ENCODE measurements at regions not wholly inside any gene's neighbourhood (a gene's known extent, or its start where the extent isn't known, plus 50 kb on each side); places are given as distances from the start of the nearest gene placed in this dataset.
A peak's percentile ranks its signal among the peaks of the same experiment; 100 is the strongest.

- Histone ChIP-seq H3K9me3 (no peaks in the 10 kb centered on the region), H3K4me3 (no peak overlapping the region), H3K4me1 (no peaks in the 10 kb centered on the region), H3K27ac (no peak overlapping the region), H3K36me3 (no peaks in the 10 kb centered on the region), H3K27me3 (peaks cover 0 to 47% (median 0%) of the 10 kb centered on the region in 3 donors)
- no peak for TF ChIP-seq POLR2AphosphoS5 (IDR thresholded peaks at IDR 0.05)
- TF ChIP-seq CTCF (IDR thresholded peaks at IDR 0.05), result no peak
- no peak for TF ChIP-seq EP300 (IDR thresholded peaks at IDR 0.05)
- WGBS, 5 donors, result 89 to 100% (median 94%) methylated on average over 2 of the region's 2 CpGs
- intact Hi-C loops (cut with DNase I; ENCODE audit: low total_unique reads), result no loop called here
- DNase-seq, result no peak
Observed at GRCh38 chr22:48481748-48482147, 1345.9 kb downstream of the BRD1 start.

- no peaks in the 10 kb centered on the region for H3K9me3 ChIP-seq
- 85 to 88% (median 86%) methylated on average over 11 of the region's 11 CpGs for WGBS, 5 donors
- TF ChIP-seq POLR2A (IDR thresholded peaks at IDR 0.05), result no peak
- no peak for TF ChIP-seq CTCF (IDR thresholded peaks at IDR 0.05)
- TF ChIP-seq EP300 (IDR thresholded peaks at IDR 0.05), result no peak
- no peak for TF ChIP-seq POLR2AphosphoS5 (IDR thresholded peaks at IDR 0.05)
- no peaks in the 10 kb centered on the region for H3K36me3 ChIP-seq
- no peak overlapping the region for H3K4me3 ChIP-seq
- intact Hi-C loops (cut with DNase I; ENCODE audit: low total_unique reads), result no loop called here
- no peaks in the 10 kb centered on the region for H3K4me1 ChIP-seq
- DNase-seq, result no peak
- H3K27me3 ChIP-seq, result peaks cover 0 to 50% (median 5%) of the 10 kb centered on the region in 3 donors
- H3K27ac ChIP-seq, result no peak overlapping the region
Observed at GRCh38 chr22:48478529-48479265, 1349.0 kb downstream of the BRD1 start.

GRCh38 chr22:48478124-48478523, 1349.5 kb downstream of the BRD1 start:
- no peak overlapping the region for H3K27ac ChIP-seq
- H3K9me3 ChIP-seq, result no peaks in the 10 kb centered on the region
- H3K27me3 ChIP-seq, result peaks cover 0 to 56% (median 5%) of the 10 kb centered on the region in 3 donors

GRCh38 chr22:48477031-48477721, 1350.5 kb downstream of the BRD1 start:
- intact Hi-C loops (cut with DNase I; ENCODE audit: low total_unique reads), result no loop called here
- WGBS, 5 donors, result 78 to 86% (median 83%) methylated on average over 9 to 22 of the region's 22 CpGs
- TF ChIP-seq POLR2AphosphoS5 (IDR thresholded peaks at IDR 0.05) (no peak), CTCF (IDR thresholded peaks at IDR 0.05) (no peak), POLR2A (IDR thresholded peaks at IDR 0.05) (no peak), EP300 (IDR thresholded peaks at IDR 0.05) (no peak)

More at GRCh38 chr22:48478124-48478523, 1349.5 kb downstream of the BRD1 start:
- Histone ChIP-seq H3K36me3 (no peaks in the 10 kb centered on the region), H3K4me1 (no peaks in the 10 kb centered on the region), H3K4me3 (no peak overlapping the region)
- TF ChIP-seq EP300 (IDR thresholded peaks at IDR 0.05) (no peak), POLR2A (IDR thresholded peaks at IDR 0.05) (no peak), CTCF (IDR thresholded peaks at IDR 0.05) (no peak), POLR2AphosphoS5 (IDR thresholded peaks at IDR 0.05) (no peak)
- DNase-seq, result no peak
- WGBS, 5 donors, result 72 to 85% (median 83%) methylated on average over 8 to 11 of the region's 11 CpGs
- intact Hi-C loops (cut with DNase I; ENCODE audit: low total_unique reads), result no loop called here

More at GRCh38 chr22:48477031-48477721, 1350.5 kb downstream of the BRD1 start:
- peaks cover 0 to 63% (median 5%) of the 10 kb centered on the region in 3 donors for H3K27me3 ChIP-seq
- H3K36me3 ChIP-seq, result no peaks in the 10 kb centered on the region
- H3K4me1 ChIP-seq, result no peaks in the 10 kb centered on the region
- no peaks in the 10 kb centered on the region for H3K9me3 ChIP-seq
- no peak overlapping the region for H3K4me3 ChIP-seq
- DNase-seq, result peak in 1 of 2 donors; percentile 37
- no peak overlapping the region for H3K27ac ChIP-seq
